ENCODE measurements at regions not wholly inside any gene's neighbourhood (a gene's known extent, or its start where the extent isn't known, plus 50 kb on each side); places are given as distances from the start of the nearest gene placed in this dataset.

- Histone ChIP-seq H2AFZ (ENCODE audit: low read depth, low read length) (no peak overlapping the region), H3K4me3 (ENCODE audit: low read length) (no peak overlapping the region), H3K79me2 (replicated peaks; ENCODE audit: insufficient read depth, low read length) (no peaks in the 10 kb centered on the region), H3K27me3 (ENCODE audit: insufficient read depth, low read depth, low read length) (no peaks in the 10 kb centered on the region), H3K36me3 (ENCODE audit: insufficient read depth, low read length) (no peaks in the 10 kb centered on the region), H3K4me2 (ENCODE audit: low read length) (no peak overlapping the region), H3K9me3 (ENCODE audit: low read length) (no peaks in the 10 kb centered on the region), H4K20me1 (ENCODE audit: insufficient read depth) (no peaks in the 10 kb centered on the region), H3K27ac (ENCODE audit: low read length) (no peak overlapping the region), H3K9me2 (ENCODE audit: insufficient read depth, low read length) (no peaks in the 10 kb centered on the region), H3F3A (ENCODE audit: insufficient read depth, low read length, poor library complexity, severe bottlenecking) (no peaks in the 10 kb centered on the region), H3K9ac (ENCODE audit: low read length) (no peak overlapping the region)
- TF ChIP-seq REST (IDR thresholded peaks at IDR 0.05; ENCODE audit: borderline replicate concordance) (no peak), POLR2AphosphoS5 (IDR thresholded peaks at IDR 0.05) (no peak)
These were observed 186.4 kb upstream of the FAM98A start for GRCh38 chr2:33785201-33786106.

- Histone ChIP-seq H4K20me1 (ENCODE audit: insufficient read depth) (no peaks in the 10 kb centered on the region), H3K9me3 (ENCODE audit: low read length) (no peaks in the 10 kb centered on the region), H3K9me2 (ENCODE audit: insufficient read depth, low read length) (no peaks in the 10 kb centered on the region), H3K4me3 (ENCODE audit: low read length) (no peak overlapping the region), H3F3A (ENCODE audit: insufficient read depth, low read length, poor library complexity, severe bottlenecking) (no peaks in the 10 kb centered on the region), H3K27me3 (ENCODE audit: insufficient read depth, low read depth, low read length) (no peaks in the 10 kb centered on the region), H3K36me3 (ENCODE audit: insufficient read depth, low read length) (no peaks in the 10 kb centered on the region), H3K79me2 (replicated peaks; ENCODE audit: insufficient read depth, low read length) (no peaks in the 10 kb centered on the region), H3K27ac (ENCODE audit: low read length) (no peak overlapping the region), H2AFZ (ENCODE audit: low read depth, low read length) (no peak overlapping the region), H3K9ac (ENCODE audit: low read length) (no peak overlapping the region), H3K4me2 (ENCODE audit: low read length) (no peak overlapping the region)
- TF ChIP-seq RAD21 (conservative IDR thresholded peaks at IDR 0.05) = no peak
- no peak for TF ChIP-seq MXI1 (conservative IDR thresholded peaks at IDR 0.05; ENCODE audit: poor library complexity, severe bottlenecking)
- no peak for TF ChIP-seq TAF1 (IDR thresholded peaks at IDR 0.05; ENCODE audit: low read depth)
- no peak for TF ChIP-seq POLR2AphosphoS5 (IDR thresholded peaks at IDR 0.05)
- TF ChIP-seq SMC3 (conservative IDR thresholded peaks at IDR 0.05; ENCODE audit: poor library complexity) = no peak
- no peak for TF ChIP-seq EZH2 (IDR thresholded peaks at IDR 0.05; ENCODE audit: borderline replicate concordance, insufficient read depth, low read length, poor library complexity, severe bottlenecking)
These were observed 185.4 kb upstream of the FAM98A start for GRCh38 chr2:33784488-33784887.

GRCh38 chr2:33782395-33783230, 183.5 kb upstream of the FAM98A start:
- no peak overlapping the region for H3K27ac ChIP-seq (ENCODE audit: low read length)
- no peaks in the 10 kb centered on the region for H3K9me2 ChIP-seq (ENCODE audit: insufficient read depth, low read length)
- H2AFZ ChIP-seq (ENCODE audit: low read depth, low read length) = no peak overlapping the region
- TF ChIP-seq SMC3 (conservative IDR thresholded peaks at IDR 0.05; ENCODE audit: poor library complexity) = no peak
- TF ChIP-seq MXI1 (conservative IDR thresholded peaks at IDR 0.05; ENCODE audit: poor library complexity, severe bottlenecking) = no peak
- no peak for TF ChIP-seq EZH2 (IDR thresholded peaks at IDR 0.05; ENCODE audit: borderline replicate concordance, insufficient read depth, low read length, poor library complexity, severe bottlenecking)
- TF ChIP-seq TAF1 (IDR thresholded peaks at IDR 0.05; ENCODE audit: low read depth) = no peak
- TF ChIP-seq EP300 (conservative IDR thresholded peaks at IDR 0.05; ENCODE audit: poor library complexity, severe bottlenecking) = no peak
- TF ChIP-seq RAD21 (conservative IDR thresholded peaks at IDR 0.05) = no peak
- TF ChIP-seq POLR2AphosphoS5 (IDR thresholded peaks at IDR 0.05) = no peak
- no peak for TF ChIP-seq CTCF (IDR thresholded peaks at IDR 0.05; ENCODE audit: poor library complexity, severe bottlenecking)
- no peak for TF ChIP-seq REST (IDR thresholded peaks at IDR 0.05; ENCODE audit: borderline replicate concordance)
- no peak overlapping the region for H3K4me2 ChIP-seq (ENCODE audit: low read length)
- H4K20me1 ChIP-seq (ENCODE audit: insufficient read depth) = no peaks in the 10 kb centered on the region
- H3K9ac ChIP-seq (ENCODE audit: low read length) = no peak overlapping the region
- no peak overlapping the region for H3K4me3 ChIP-seq (ENCODE audit: low read length)
- H3K27me3 ChIP-seq (ENCODE audit: insufficient read depth, low read depth, low read length) = no peaks in the 10 kb centered on the region
- no peaks in the 10 kb centered on the region for H3F3A ChIP-seq (ENCODE audit: insufficient read depth, low read length, poor library complexity, severe bottlenecking)
- H3K9me3 ChIP-seq (ENCODE audit: low read length) = no peaks in the 10 kb centered on the region
- H3K36me3 ChIP-seq (ENCODE audit: insufficient read depth, low read length) = no peaks in the 10 kb centered on the region
- no peaks in the 10 kb centered on the region for H3K79me2 ChIP-seq (replicated peaks; ENCODE audit: insufficient read depth, low read length)
